Suppressor macrophage (primary cell): ENCODE measurements at regions not wholly inside any gene's neighbourhood (a gene's known extent, or its start where the extent isn't known, plus 50 kb on each side); places are given as distances from the start of the nearest gene placed in this dataset.
"Not testable (repeated sequence)": the region's sequence is repeated elsewhere in the genome, so short reads cannot be mapped to it uniquely, and the experiment has no call there.

Experiments
- DNase-seq, 4 experiments: peaks; one replicate each; pipeline ENCODE4 v3.0.0-alpha.2; 2020 to 2022

DNA sequence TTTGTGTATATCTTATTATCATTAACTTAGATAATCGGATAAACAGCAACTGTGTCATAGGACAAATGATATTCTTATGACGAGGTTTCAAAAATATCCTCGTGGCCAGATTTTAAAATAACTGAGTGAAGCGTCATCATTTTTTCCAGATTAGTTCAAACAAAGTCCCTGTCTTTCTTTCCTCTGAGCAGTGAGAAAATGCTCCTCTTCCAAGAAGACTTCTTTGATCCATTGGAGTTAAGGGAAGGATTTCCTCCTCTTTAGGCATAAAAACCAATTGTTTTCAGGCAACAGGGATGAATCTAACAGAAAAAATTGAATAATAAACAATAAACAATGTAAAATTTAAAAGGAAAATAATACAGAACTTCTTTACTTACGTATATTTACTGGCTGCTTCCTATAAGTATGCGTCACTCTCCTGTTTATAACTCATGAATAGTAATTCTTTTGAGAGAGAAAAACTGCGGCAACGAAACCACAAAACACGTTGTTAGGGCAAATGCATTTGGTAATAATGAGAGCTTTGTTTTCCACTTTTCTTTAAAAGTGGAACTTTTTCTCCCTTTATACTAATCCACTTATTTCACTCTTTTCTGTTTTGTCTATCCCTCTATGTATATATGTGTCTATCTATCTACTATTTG, 419.4 kb upstream of the ONECUT1 start:
- DNase-seq: no peak

DNA sequence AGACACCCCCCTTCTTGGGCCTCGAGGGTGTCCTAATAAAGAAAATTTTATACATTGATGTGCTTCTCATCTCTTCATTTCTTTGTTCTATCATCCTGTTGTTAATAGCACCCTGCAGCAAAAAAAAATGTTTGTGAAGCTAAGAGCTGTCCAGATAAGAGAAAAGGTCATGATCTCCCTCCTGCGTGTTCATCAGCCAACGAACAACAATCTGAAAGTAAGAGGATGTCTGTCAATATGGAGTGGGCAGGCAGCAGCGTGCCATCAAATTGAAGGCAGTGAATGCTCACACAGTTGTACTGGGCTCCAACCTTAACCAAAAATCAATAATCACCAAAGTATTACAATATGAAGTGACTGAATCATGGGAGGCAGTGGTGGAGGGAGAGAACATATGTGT, 418.6 kb upstream of the ONECUT1 start:
- DNase-seq: no peak

DNA sequence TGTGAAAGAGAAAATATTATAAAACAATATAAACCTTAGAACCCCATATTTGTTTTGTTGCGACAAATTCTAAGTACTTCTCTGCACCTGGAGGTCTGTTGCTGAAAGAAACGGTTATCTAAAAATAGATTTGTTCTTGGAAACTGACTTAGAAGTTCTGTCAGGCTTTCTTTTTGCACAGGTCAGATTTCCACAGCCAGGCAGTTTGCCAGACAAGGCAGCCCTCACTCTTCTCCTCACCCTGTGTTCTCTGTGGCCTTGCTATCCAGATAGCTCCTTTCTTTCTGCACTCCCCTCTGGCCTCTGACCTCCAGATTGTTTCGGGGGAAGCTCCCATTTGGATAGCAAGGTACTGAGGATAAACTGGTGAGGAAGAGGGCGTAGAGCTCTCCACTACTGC, 413.3 kb upstream of the ONECUT1 start:
- DNase-seq: no peak

DNA sequence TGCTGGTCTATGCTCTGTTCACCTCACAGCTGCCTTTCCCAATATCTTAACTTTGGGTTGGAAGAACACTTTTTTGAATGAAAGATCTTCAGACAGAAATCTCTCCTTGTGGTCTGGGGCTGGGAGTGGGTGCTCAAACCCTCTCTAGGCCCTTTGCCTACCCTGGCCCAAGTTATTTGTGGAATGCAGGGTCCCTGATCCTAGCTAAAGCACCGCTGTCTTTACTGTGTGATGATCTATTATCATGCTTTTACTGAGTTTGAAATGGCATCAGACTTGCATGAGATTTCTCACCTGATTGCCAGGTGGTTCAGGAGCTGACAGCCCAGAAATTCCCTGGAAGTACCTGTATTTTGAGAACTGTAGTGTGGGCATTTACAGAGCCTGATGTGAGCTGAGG, 412.7 kb upstream of the ONECUT1 start:
- no peak for DNase-seq

DNA sequence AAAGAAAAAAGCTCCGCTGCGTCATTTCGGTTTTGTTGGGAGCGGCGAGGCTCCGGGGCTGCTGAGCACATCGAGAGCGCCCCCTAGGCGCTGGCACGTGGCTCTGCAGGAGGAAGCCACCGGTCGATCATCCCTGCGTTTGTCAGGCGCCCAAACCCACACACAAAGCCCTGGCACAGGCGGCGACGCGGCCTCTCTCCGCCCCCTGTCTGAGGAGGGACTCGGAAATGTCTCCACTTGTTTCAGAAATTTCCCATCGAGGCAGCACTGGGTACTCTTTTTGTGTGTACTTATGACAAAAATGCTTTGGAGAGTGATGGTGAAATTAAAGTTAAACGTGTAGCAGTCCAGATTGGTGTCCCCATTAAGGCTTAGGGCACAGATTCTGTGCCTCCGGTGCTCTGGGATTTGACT, 407.3 kb upstream of the ONECUT1 start:
- peak; percentile 65 to 87 (median 76) for DNase-seq

DNA sequence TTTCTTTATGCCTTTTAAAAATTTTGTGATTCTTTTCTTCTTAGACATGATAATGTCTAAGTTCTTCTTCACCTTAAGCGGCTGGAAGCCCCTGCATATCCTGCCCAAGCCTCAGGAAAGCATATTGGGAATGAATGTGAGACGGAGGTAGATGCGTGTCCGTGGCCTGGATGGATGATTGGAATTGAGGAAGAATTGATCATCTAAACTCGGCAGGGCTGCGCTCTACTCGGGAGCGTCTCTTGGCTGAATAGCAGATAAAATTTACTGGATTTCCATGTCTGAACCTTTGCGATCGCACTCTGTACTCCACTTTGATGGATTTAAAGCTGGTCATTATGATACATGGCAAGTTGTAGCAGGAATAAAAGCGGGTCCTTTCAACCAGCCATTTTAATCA, 406.7 kb upstream of the ONECUT1 start:
- DNase-seq: no peak

DNA sequence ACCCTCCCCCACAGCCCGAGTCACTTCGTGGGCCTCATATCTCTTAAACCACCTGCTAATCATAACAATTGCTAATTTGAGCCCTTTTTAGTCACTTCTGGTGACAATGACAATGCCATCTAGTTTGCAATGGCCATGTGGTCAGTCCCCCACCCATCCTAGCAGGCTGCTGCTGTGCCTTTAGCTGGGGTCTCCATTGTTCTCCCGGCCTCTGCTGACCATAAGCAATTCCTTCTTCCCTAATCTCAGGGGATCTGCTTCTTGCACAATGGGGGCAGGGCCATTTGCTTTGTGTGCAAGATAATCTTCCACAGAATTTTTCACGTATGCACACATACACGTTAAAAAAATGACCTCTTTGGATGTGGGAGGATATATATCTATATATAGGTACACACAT, 406.1 kb upstream of the ONECUT1 start:
- no peak for DNase-seq

DNA sequence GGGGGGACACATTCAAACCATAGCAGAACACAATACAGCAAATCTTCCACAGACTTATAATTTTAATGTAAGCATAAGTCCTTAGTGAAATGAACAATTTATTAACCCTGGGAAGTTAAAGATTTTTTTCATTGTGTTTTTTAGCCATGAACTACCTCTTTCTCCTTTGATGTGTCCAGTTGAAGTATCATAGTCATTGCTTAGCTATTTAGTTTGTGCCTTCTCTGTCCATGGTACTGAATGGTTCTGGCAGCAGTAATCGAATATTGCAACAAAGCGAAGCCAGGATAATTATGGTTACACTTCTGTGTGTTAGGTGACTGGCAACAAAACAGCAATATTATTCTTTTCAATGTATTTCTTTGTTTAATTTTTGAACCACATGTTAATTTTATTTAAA, 403.0 kb upstream of the ONECUT1 start:
- peak in 2 of 4 experiments; percentile 2 to 33 for DNase-seq

DNA sequence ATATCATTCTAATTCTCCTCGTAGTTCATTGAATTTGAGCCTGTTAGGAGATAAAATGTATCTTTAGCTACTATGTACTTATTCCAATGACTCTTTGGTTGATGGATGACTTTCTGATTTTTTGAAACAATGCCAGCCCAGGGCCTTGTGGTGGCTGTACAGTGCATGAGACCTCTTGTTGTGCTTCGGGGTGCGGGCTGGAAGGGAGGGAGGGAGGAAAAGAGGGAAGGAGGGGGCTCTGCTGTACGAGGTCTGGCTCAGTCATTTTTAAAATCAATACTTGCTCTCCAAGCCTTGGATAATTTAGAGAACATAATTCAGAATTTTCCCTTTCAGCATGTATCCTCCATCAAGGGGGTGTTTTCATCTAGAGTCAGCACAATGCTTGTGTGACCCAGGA, 399.7 kb upstream of the ONECUT1 start:
- DNase-seq: no peak

DNA sequence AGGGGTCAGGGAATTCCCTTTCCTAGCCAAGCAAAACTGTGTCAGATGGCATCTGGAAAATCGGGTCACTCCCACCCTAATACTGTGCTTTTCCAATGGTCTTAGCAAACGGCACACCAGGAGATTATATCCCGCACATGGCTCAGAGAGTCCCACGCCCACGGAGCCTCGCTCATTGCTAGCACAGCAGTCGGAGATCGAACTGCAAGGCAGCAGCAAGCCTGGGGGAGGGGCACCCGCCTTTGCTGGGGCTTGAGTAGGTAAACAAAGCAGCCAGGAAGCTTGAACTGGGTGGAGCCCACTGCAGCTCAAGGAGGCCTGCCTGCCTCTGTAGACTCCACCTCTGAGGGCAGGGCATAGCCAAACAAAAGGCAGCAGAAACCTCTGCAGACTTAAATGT, 393.3 kb upstream of the ONECUT1 start:
- not testable (repeated sequence) for DNase-seq

DNA sequence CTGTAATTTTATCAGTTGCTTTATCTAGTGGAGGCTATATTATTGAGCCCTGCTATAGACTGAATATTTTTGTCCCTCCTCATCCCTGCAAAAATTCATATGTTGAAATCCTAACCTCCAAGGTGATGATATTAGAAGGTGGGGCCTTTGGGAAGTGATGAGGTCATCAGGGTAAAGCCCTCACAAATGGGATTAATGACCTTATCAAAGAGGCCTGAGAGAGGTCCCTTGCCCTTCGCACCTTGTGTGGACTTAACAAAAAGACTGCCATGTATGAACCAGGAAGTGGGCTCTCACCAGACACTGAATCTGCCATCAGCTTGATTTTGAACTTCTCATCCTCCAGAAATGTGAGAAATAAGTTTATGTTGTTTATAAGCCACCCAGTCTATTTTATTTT, 381.4 kb upstream of the ONECUT1 start:
- no peak for DNase-seq

DNA sequence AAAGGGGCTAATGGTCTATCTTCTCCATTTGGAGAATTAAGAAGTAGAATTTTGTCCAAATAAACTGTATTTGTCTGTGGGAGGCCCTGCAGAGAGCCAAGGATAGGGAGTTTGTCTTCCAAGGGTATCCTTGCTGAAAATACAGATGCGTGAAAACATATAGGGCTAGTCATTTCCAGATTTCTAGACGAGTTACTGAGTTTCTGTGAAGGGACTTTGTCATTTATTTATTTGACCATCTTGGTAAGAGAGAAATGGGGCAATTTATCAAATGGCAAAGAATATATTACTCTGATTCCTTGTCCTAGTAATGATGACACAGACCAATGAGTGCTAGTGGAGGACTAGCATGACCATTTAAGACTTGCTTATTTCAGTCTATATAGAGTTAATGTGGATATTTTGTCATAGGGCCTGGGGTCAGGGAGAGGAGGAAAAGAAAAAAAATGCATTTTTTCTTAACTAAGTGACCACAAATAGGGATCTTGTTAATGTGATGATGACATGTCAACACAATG, 376.6 kb upstream of the ONECUT1 start:
- no peak for DNase-seq

DNA sequence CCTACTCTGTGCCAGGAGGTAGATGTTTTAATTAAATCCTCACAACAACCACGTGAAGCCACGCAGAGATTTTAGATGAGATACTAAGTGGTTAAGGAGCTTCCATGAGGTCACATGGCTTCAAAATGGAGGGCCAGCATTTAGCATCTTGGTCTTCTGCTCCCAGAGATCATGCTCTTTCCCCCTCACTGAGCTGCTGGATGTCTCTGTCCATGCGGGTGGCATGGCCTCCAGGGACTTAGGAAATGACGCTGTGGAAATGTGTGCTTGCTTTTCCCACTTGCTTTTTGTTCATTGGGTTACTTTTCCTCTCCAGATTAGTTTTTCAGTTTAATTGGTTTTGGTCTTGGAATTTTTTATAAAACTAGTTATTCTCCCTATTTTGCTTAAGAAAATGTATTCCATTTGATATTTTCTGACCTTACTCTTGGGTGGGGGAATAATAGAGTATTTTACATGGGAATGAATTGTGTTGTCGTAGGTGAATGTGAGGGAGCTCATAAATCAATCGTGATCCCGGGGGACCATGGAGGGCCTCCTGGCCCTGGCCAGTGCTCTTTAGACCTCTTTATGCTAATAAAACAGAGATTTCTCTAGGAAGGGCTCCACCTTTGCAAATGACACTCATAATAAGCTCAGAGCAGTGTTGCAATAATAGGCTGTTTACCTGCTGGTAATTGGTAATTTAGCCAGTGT, 376.0 kb upstream of the ONECUT1 start:
- DNase-seq: no peak

DNA sequence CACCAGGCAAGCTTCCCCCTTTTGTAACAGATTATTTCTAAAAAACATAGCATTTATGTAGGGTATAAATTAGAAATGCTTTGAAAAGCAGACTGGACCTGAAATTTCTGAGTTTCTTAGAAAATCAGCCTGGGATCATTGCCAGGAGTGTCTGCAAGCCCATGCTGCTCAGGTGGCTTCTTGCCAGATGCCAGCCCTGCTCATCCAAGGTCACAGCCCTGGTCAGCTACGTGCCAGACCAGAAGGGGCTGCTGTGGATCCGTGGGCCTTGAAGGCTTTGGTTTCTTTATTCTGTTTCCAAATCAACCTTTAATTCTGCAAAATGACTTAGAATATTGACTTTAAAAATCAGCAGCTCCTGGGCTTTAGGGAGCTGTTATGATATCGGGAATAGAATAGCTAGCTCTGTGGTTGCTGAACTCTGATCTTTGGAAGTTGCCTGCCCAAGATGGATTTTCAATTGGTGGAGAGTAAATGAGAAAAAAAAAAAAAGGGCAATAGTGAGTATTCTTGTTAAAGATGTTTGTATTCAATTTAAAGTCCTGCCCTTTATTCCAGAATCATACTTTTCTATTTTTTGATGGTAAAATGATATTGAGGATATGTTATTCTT, 370.1 kb upstream of the ONECUT1 start:
- DNase-seq: no peak

DNA sequence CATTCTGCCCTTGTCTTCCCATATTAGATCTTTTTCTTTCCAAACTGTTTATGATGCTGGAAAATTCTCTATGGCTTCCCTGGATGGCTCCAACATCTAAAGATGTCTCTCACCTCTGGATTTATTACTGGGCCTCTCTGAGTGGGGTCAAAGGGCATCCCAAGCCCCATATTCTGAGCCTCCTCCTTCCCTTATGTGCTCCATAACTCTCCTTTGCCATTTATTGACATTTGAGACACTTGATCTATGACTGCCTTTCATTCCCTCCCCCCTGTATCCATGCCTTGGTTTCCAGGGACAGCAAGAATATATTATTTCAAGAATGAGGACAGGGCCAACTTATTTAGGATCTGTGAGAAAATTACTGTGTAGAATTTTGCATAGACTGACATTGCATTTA, 369.3 kb upstream of the ONECUT1 start:
- no peak for DNase-seq

DNA sequence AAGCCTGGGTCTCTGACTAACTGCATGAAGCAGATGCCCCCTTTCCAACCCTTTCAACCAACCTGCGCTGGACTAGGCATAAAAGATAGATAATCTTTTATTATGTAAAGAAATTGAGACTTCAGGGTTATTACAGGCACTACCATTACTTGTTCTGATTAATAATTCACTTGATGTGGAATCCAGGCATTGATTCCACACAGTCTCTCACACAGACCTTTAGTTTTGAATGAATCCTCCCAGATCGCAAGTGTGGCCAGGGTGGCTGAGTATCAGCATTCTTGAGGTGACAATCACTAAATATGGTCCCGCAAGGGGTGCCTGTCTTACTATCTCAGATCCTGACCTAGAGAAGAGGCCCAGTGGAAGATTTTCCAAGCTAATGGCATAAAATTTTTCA, 368.9 kb upstream of the ONECUT1 start:
- DNase-seq: no peak

DNA sequence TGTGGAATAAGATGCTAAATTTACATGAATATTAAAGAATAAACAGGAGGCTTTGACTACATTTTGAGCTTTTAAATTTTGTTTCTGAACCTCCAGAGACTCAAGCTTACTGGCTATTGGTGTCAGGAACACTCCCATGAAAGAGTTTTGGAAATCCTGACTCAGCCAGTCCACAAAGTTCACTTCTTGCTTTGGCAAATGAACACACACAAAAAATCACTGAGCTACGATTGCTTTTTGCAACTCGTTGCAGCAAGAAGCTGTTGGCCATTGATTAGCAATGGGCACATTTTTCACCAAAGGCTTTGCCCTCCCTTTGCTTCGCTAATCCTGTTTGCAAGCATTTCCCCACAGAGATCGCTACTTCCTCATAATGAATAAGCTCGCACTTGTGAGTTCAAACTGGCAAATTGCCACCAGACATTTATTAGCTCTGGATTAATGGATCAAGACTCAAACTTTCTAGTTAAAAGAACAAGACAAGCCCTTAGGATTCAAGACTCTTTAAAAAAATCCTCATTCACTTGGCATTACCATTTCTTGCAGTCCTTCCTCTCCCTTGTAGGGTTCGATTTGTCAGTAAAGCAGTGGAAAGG, 343.2 kb upstream of the ONECUT1 start:
- peak in 3 of 4 experiments; percentile 1 to 8 (median 2) for DNase-seq

DNA sequence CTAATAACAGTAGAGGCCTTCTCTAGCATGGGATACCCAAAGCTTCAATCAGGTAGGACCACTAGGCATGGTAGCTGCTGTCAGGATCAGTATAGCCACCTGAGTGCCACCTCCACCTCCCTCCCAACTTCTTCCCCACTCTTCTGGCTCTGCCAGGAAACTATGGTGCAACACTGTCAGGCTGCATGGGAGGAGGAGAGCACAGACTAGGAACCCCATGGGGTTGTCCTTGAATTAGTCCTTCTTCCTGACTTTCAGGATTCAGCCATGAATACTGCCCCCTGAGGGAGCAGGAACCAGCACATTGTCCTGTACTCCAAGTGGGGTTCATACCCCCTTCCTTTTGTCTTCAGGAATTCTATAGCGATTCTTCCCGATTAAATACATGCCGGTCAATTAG, 340.8 kb upstream of the ONECUT1 start:
- no peak for DNase-seq

DNA sequence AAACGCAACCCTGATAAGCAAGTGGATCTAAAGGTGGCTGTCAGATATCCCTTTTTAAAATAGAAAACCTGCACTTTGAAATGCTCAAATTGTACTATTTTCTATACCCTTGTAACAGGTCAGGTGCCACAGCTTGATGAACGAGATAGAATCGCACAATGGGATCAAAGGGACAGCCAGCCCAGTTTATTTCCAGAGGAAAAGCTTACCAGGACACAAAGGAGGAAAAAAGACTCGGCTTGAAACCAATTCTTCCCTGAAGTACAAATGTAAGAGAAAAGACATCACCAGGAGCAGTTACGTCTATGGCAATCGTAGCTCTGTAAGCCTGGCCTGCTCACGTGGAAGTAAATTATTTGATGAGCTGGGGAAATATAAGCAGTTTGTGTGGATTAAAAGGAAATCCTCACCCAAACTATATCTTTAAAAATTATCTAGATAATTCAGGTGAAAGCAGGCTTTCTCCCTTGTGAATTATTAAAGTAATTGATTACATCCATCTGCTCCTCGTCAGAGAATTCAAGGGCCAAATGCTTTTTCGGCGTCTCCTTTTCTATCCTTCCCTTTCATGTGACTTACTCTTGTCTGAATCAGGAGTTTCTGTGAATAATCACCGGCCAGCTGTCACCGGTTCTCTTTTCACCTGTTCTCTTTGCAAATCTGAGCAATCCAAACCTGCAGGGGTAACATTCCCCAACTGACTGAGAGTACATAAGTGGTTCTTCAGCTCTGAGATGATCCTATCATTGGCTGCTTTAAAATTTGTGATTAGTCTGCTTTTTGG, 339.2 kb upstream of the ONECUT1 start:
- no peak for DNase-seq

DNA sequence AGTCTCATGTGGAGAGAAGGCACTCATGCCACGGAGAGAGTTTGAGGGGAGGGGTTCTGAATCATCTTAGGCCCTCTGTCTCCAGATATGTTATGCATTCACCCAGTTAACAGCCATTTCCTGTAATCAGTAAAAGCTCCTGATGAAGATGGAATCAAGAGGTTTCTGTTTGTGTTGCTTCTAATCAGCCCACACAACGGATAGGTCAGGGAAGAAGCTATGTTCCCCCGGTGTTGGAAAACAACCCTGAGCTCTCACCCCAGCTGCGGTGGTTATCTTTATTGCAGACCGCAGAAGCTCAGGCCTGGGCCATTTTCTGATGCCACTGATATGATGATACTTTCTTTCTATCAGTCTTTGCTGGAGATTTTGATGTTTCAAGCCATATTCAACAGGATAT, 338.5 kb upstream of the ONECUT1 start:
- no peak for DNase-seq

DNA sequence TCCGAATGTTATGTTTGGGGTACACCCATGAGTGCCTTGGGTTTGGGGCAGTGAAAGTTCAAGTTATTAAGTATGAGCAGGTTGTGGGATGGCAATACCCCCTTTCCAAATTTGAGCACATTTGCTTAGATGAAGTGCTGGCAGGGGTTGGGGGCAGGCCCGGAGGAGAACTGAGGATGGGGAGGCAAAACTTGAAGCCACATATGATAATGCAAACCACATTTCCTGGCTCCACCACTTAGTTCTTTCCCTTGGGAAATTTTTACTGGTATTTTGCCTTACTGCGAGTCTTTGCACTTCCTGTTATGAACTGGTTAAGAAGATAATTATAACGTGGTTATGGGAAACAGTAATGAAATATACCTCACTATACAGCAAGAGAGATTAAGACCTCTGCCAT, 336.0 kb upstream of the ONECUT1 start:
- DNase-seq: no peak

DNA sequence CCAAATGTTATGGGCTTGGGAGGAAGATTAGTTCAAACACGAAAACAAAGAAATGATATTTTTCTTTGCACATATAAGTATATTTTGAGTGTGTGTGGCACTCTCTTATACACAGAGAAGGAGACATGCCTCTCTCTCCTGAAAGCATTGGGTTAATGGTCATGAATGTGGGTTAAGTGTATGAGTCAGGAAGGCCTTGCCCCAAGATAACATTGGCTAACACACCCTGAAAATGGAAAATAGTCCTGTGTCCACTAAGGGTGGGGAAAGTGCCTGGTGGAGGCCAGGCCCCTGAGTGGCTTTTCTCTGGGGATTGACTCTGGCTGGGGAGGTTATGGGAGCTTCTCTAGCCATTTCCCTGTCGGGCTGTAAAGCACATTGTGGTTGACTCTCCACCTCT, 332.7 kb upstream of the ONECUT1 start:
- DNase-seq: no peak

DNA sequence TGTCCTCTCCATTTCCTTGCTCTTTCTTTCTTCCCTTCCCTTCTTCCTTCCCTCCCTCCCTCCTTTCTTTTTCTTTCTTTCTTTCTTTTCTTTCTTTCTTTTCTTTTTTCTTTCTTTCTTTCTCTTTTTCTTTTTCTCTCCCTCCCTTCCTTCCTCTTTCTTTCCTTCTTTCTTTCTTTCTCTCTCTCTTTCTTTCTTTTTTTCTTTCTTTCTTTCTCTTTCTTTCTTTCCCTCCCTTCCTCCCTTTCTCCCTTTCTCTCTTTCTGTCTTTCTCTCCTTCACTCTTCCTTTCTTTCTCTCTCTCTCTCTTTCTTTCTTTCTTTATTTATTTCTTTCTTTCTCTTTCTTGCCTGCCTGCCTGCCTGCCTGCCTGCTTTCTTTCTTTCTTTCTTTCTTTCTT, 326.8 kb upstream of the ONECUT1 start:
- DNase-seq: not testable (repeated sequence)
